ENCODE measurements at regions not wholly inside any gene's neighbourhood (a gene's known extent, or its start where the extent isn't known, plus 50 kb on each side); places are given as distances from the start of the nearest gene placed in this dataset.
"Not testable (repeated sequence)": the region's sequence is repeated elsewhere in the genome, so short reads cannot be mapped to it uniquely, and the experiment has no call there.

DNA sequence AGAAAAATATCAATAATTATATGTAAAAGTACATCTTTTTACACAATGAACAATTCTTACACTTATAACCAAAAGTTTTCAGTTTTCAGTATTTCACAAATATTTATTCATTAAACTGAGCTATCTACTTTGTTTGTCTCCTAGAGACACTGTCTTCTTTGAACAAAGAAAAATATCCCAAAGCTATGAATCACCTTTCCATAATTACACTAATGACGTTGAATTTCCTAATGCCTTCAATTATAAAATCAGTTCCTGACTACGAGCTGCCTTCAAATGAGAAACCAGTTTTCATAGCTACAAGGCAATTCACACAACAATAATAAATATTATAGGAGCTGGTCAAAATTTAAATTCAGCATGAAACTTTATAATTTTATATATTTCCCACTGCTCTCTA lies 201.8 kb upstream of the BRINP3 start:
- DNase-seq = peak; percentile 42

DNA sequence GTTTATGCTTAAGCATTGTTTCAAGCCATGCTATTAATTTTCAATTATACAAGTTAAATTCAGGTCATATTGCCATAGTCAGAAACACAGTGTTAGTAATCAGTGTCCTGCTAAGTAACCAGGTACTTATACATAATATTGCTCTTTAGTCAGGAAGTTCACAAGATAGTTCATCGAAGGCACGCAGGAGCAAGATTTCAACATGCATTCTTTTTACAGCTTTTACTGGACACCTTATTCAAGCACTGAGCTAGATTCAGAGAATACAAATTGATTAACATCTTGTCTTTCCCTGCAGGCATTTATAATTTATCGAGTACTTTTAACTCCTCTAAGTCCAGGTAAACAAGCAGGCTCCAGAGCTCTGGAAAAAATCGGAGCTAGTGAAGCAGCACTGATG lies 202.3 kb upstream of the BRINP3 start:
- peak; percentile 5 for DNase-seq

DNA sequence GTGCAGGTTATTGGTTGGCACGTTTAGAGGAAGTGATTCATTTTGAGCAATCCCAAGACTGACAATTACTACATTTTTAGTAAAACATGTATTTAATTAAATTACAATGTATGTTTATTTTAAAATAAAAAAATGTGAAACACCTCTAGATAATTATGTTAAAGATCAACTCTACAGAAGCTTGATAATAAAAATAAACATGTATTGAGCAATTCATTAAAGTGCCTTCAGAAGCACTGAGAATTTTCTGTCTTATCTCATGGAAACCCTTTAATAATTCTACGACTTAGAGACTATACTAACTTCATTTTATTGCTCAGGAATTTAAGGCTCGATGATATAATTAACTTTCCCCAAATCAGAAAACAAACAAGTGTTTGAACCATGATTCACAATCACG lies 208.0 kb upstream of the BRINP3 start:
- DNase-seq = no peak

DNA sequence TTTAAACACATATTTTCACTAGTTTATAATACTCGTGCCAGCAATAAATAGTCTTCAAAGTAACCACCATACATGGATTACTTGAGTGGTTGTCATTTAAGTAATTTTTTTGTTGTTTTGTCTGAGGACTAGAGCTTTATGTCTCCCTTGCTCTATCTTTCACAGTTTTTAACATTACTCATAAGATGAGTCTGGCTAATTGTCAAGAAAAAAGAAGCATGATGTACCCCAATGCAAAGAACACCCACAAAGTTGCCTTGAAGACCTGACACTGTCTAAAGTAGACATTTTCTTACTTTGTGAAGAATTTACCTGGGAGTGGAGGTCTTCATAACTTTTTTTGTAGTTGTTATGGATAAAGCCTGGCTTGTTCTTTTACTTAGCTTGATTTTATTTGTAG lies 210.4 kb upstream of the BRINP3 start:
- no peak for DNase-seq

DNA sequence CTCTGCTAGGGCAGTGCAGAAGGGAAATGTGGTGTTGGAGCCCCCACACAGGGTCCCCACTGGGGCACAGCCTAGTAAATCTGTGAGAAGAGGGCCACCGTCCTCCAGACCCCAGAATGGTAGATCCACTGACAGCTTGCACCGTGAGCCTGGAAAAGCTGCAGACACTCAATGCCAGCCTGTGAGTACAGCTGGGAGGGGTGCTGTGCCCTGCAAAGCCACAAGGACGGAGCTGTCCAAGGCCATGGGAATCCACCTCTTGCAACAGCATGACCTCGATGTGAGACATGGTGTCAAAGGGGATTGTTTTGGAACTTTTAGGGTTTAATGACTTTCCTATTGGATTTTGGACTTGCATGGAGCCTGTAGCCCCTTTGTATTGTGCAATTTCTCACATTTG lies 220.8 kb upstream of the BRINP3 start:
- DNase-seq = not testable (repeated sequence)

DNA sequence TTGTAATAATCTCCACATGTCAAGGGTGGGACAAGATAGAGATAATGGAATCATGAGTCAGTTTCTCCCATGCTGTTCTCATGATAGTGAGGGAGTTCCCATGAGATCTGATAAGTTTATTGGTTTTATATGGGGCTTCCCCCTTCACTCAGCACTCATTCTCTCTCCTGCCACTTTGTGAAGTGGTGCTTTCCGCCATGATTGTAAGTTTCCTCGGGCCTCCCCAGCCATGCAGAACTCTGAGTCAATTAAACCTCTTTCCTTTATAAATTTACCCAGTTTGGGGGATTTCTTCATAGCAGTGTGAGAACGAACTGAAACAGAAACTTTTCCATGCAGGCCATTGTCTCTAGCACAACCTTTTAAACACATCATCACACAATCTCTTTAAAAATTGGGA lies 221.5 kb upstream of the BRINP3 start:
- DNase-seq = no peak

DNA sequence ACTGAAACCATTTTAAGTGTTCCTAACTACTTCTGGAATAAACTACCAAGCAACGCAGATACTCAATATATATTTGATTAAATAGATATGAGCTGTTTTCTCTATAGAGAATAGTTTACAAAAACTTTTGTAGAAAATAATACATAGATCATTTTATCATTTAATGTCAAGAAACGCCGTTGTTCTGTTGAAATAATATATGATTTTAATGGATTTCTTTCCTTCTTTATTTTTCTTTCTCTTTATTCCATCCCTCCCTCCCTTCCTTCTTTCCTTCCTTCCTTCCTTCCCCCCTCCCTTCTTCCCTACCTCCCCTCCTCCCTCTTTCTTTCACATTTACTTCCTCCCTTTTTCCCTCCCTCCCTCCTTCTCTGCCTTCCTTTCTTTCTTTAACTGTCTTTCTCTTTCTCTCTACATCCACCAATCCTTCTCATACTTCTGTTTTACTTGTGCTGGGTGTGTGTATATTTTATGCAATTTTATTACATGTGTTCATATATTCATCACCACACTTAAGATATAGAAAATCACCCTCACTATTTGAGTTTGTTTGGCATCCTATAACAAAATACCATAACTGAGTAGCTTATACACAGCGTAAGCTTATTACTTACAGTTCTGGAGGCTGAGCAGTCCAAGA lies 230.9 kb upstream of the BRINP3 start:
- no peak for DNase-seq

DNA sequence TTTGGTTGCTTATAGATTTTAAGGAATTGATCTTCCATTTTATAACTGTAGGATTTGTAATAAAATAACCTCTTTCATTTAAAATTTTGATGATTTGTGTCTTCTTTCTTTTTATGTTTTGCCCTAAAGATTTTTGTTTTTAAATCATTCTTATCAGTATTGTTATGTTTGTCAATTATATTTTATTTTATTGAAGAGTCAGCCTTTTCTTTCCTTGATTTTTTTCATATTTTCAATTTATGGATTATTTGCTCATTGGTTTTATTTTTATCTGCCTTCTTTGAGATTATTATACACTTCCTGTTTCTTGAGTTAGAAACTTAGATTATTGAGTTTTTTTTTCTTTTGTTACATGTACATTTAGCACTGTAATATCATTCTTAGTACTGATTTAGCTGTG lies 233.4 kb upstream of the BRINP3 start:
- DNase-seq = no peak

DNA sequence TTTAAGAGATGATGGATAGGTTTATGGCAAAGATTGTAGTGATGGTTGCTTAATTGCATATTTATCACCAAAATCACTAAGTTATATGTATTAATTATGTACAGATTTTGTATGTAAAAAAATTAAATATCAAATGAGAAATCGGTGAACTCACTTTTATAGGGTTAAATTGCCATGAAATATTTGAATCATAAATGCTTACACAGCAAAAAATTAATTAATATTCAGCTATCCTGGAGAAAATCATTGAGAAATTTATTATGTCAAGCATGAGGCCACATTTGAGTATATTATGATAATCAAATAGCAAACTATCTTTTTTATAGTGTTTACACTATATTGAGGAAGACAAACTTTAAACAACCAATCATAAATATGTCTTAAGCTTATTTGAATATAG lies 239.4 kb upstream of the BRINP3 start:
- no peak for DNase-seq

DNA sequence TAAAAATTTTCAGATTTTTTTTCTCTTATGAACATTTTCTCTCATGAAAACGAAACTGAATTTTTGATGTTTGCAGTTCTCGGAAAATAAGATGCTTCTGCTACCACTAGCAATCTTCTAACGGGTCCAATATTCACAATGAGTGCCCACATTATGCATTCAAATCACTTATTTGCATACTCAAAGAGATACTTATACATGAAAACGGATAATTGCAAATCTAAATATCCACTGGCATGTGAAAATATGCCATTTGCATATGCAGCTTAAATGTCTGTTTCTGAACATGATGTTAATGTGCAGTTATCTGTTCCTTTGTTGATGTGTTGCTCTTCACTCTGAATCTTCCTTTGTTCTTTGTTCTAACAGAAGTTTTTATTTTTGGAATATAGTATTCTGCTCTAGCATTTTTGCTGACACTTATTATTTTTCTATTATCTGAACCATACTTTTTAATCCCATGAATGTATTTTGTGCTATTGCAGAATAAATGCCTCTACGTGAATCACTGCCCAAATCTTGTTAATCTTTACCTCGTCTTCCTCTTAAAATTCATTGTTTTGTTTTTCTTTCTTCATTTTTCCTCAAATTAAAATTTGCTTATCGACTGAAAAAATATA lies 259.4 kb upstream of the BRINP3 start:
- no peak for DNase-seq

DNA sequence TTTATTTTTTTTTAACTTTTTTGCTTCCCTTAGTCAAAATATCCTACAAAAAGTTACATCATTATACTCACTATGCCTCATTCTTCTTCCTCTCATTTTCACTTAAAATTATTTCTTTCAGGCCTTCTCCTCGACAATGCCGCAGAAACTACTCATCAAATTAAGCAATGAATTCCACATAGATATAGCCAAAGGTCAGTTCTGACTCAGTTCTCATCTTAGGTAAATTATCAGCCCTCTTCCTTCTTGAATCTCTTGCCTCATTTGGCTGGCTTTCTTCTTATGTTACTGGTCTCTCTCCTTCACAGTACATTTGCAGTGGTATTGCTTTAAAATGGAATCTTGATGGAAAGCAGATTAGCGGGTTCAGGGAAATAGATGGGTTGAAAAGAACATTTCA lies 260.7 kb upstream of the BRINP3 start:
- DNase-seq = no peak

DNA sequence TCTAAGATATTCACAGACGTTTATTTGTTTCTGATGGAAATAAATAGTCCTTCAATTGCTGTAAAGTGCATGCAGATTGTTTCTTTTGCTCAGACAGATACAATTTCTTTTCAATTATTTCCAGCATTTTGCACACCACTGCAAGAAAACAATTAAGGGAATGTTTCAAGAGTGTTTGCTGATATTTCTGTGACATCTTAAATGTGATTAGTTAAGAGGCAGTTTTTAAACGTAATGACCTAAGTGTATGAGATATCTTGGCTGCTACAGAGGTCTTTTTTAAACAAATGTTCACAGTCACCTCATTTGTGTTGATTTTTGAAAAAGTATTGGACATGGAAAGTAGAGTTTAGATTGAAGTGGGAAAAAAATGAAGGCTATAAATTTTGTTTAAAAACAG lies 262.3 kb upstream of the BRINP3 start:
- DNase-seq = no peak

DNA sequence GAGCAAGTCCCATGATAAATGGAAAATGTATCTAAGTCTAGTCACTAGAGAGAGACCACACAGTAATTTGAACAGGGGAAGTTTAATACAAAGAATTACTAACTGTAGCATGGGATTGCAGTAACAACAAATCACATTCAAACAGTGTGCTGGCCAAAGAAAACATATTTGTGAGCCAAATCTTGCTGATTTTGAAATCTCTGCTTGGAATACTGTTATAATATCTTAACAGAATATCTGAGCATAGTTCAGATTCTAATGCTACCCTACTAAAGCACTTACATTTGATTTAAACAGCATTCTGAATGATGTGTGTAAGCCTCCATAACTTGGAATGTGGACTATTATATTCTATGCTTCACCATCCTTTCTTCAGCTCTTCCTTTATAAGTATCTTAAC lies 270.0 kb upstream of the BRINP3 start:
- DNase-seq = no peak

DNA sequence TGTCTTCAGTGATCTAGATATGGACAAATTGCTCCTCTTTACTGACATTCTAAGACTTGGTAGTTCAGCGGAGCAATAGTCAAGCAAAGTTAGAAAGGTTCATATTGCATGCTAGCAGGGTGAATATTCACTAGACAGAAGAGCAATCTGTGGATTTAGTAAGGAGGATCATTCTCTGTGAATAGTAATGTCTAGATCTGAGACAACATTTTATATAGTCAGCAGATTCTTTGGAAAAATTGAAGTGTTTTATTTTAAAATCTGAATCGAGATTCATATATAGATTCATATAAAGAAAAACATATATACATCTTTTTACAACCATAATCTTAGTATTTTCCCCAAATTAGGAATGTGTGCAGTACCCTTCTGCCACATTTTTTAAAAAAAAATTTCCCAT lies 274.5 kb upstream of the BRINP3 start:
- no peak for DNase-seq

DNA sequence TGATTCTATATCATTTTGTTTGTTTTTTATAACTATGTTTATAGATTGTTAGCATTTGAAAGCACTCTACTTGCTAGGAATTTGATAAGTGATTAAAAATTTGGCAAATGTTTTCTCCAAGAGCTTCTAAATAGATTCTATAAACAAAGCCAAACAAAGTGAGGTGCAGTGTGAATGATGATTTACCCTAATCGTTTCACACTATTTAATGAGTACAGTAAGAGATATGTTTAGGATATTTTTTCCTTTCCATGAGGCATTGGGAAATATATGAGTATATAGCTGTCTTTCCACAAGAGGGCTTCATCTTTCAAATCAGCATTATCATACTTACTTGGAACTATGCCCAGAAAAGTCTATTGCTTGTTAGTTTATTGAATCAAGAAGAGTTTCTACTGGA lies 277.0 kb upstream of the BRINP3 start:
- DNase-seq = peak; percentile 20

DNA sequence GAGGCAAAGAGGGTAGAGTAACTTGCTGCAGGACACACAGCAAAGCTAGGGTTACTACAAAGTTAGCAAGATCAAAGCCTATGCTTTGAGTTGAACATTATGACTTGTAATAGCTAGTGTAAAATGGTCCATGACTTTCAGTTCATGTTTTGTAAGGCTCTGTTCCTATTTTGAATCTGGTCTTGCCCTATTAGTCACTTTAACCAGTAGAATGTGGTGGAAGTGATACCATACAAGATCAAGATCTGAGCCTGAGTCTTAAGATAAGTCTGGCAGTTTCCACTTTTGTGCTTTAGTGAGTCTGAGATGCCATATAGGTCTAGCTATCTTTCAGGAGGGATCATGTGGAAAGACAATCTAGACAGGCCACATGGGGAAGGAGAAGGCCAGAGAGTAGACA lies 282.1 kb upstream of the BRINP3 start:
- DNase-seq = no peak

DNA sequence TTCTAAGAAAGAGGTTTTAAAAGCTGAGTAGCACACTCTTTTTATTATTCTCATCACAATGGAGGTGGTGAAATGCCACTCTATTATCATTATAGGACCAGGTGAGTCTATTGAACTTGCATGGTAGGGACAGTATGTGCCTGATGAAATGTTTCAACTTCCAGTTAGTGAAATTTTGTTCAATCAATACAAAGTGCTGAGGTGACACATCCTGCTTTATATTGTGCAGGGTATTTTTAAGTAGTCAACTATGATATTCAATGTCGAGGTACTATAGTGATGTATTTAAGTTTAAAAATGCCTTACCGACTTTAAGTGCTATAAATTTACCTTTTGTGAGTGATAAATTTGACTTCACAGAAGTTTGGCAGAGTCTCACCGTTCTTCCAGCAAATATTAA lies 284.7 kb upstream of the BRINP3 start:
- DNase-seq = no peak

DNA sequence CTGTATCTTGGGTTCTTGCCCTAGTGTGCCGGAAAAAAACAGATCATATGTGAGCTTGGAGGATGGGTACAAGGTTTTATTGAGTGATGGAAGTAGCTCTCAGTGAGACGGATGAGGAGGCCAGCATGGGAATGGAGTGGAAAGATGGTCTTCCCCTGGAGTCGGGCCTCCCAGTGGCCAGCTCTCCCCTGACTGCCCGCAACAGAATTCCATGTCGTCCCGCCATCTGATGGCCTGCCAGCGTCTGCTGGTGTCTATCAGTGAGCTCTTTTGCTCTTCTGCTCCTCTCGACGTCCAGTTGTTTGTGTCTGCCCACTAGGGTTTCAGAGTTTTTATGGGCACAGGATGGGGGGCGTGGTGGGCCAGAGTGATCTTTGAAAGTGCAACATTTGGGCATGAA lies 315.2 kb upstream of the BRINP3 start:
- DNase-seq = no peak

DNA sequence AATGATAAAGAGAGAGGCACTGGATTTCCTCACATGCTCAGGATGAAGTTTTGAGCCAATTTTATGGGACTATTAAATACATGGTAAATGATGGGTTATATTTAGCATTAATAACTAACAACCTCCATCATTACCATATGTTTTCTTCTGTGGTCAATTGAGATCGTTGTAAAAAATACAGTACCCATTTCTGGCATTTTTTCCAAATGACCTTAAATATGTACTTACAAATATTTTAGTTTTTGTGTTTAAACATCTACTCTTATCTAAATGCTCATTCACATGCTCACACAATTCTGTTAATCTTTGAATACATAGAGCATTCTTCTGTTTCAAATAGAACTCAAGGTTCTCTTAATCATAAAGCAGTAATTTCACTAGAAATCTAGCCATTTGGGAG lies 330.0 kb upstream of the BRINP3 start:
- no peak for DNase-seq

DNA sequence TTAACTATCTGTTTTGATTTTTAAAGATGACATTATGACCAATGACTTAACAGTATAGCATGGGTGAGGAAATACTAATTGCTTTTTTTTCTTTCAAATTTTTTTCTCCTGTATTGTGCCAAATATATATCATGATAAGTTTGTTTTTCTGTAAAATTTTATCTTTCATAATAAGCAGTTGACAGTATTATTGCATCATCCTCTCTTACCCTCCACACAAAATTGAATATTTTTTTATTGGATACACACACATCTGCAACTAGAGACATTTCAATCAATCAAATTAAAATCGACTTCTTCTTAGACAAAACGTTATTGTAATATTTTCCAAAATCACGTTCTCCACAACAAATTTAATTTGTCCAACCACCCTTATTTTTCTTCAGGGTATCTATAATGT lies 330.4 kb upstream of the BRINP3 start:
- no peak for DNase-seq

DNA sequence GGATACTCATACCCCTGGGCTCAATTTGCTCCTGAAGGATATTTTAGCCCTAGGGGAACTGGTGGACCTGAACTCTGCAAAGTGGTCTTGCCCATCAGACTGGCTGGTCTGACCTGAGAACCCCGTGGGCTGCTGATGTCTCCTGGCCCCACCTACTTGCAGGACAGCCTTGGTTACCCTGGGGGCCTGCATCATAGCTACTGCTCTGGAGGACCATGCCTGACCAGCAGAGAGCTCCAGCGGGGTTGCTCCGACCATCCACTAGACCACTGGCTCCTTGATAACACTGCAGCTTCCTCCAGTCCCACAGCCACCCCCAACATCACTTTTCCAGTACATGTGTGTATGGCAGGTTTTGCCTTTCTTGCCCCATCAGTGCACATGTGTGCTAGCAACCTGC lies 331.6 kb upstream of the BRINP3 start:
- DNase-seq = no peak

DNA sequence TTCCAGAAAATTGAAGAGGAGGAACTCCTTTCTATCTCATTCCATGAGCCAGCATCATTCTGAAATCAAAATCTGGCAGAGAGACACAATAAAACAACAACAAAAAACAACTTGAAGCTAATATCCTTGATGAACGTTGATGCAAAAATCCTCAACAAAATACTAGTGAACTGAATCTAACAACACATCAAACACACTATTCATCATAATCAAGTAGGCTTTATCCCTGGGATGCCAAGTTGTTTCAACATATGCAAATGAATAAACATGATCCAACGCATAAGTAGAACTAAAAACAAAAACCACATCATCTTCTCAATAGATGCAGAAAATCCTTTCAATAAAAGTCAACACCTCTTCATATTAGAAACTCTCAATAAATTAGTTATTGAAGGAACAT lies 335.3 kb upstream of the BRINP3 start:
- DNase-seq = no peak

DNA sequence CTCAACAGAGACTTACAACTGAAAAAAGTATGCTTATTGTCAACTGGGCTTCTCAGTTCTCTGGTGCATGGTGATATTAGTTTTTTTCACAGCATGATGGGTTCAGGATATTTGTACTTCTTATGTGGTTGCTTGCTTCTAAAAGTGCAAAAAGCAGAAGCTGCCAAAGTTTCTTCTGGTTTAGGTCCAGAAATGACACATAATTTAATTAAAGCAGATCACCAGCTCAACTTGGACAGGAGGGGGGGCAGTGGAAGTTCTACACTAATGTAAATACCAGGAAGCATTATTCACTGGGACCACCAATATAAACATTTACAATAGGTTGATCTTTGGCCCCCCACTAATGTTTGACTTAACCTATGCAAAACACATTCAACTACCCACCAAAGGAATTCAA lies 354.8 kb upstream of the BRINP3 start:
- no peak for DNase-seq

DNA sequence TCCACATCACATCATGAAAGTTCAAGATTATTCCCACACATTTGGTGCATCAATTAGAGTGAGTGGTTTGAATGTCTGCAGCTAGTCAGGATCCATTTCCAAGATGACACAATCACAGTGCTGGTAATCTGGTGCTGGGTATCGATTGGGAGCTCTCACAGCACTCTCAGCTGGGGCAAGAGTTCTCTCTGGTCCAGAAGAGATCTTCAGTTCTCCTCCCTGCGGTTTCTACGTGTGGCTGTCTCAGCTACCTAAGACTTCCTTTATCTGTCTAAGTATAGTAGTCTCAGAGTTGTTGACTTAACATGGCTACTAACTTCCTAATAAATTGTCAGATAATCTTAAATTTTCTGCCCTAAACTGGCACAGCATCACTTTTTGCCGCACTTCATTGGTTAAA lies 358.0 kb upstream of the BRINP3 start:
- DNase-seq = no peak

DNA sequence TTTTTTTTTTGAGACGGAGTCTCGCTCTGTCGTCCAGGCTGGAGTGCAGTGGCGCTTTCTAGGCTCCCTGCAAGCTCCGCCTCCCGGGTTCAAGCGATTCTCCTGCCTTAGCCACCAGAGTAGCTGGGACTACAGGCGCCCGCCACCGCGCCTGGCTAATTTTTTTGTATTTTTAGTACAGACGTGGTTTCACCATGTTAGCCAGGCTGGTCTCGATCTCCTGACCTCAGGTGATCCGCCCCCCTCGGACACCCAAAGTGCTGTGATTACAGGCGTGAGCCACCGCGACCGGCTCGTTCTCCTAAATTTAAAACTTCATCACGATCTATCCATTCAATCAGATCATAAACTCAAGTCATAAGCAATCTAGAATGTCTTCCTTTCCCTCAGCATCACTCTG lies 359.5 kb upstream of the BRINP3 start:
- DNase-seq = not testable (repeated sequence)
